ENCODE measurements at regions not wholly inside any gene's neighbourhood (a gene's known extent, or its start where the extent isn't known, plus 50 kb on each side); places are given as distances from the start of the nearest gene placed in this dataset.

GRCh38 chr6:12661432-12662089, 55.0 kb upstream of the PHACTR1 start:
- H3K4me1 ChIP-seq (ENCODE audit: control insufficient read depth, insufficient read depth, low read length) = peaks cover 2% of the 10 kb centered on the region
- WGBS, 2 experiments (ENCODE audit: insufficient coverage in 1 of 2, insufficient read length in 1 of 2) = 91 to 95% methylated on average over 10 of the region's 10 CpGs
- H3K27ac ChIP-seq (ENCODE audit: low read depth, low read length) = no peak overlapping the region
- H3K36me3 Mint-ChIP-seq (ENCODE audit: low read depth) = no peaks in the 10 kb centered on the region
- no peak for TF ChIP-seq CTCF (conservative IDR thresholded peaks at IDR 0.05)
- H3K36me3 ChIP-seq (ENCODE audit: control insufficient read depth, insufficient read depth, low read length) = no peaks in the 10 kb centered on the region
- peaks cover 2% of the 10 kb centered on the region for H3K27me3 Mint-ChIP-seq (ENCODE audit: insufficient read depth)
- H3K9me3 Mint-ChIP-seq = peaks cover 2% of the 10 kb centered on the region
- H3K4me3 ChIP-seq (ENCODE audit: low read length) = no peak overlapping the region
- peaks cover 25% of the 10 kb centered on the region for H3K4me1 Mint-ChIP-seq
- no peak overlapping the region for H3K27ac Mint-ChIP-seq
- DNase-seq = no peak
- no peak overlapping the region for H3K9ac ChIP-seq (ENCODE audit: extremely low read depth, low read length, poor library complexity, severe bottlenecking)
- no peaks in the 10 kb centered on the region for H3K9me3 ChIP-seq (ENCODE audit: control insufficient read depth, low read length)
- H3K4me3 Mint-ChIP-seq = no peak overlapping the region
- H3K27me3 ChIP-seq (ENCODE audit: control insufficient read depth, insufficient read depth, low read length, poor library complexity, severe bottlenecking) = no peaks in the 10 kb centered on the region
